Spleen (tissue), 11 donors: ENCODE measurements at regions not wholly inside any gene's neighbourhood (a gene's known extent, or its start where the extent isn't known, plus 50 kb on each side); places are given as distances from the start of the nearest gene placed in this dataset.

Source experiments
- DNase-seq: peaks from one replicate; pipeline ENCODE4 v3.0.0-alpha.2; 2020
- H3K27ac ChIP-seq, 8 donors: fragments of 200-600 bp; sonication (generic) in 7 of 8; 1 replicate in 4 of 8; 2 replicates in 4 of 8; pipeline versions ENCODE4 v1.5.0 to v1.8.0; 2016 to 2021; ENCODE audit warnings: inconsistent platforms in 4 of 8, mild to moderate bottlenecking in 4 of 8, moderate library complexity in 1 of 8
- H3K27me3 ChIP-seq, 7 donors: fragments of 200-600 bp; sonication (generic) in 6 of 7; replicated peaks in 1 of 7; 1 replicate in 4 of 7; 2 replicates in 3 of 7; pipeline versions ENCODE4 v1.5.0 to v1.8.0; 2016 to 2021; ENCODE audit warnings: inconsistent platforms in 3 of 7, mild to moderate bottlenecking in 1 of 7
- H3K36me3 ChIP-seq, 6 donors: fragments of 200-600 bp; sonication (generic) in 5 of 6; 1 replicate in 4 of 6; 2 replicates in 2 of 6; pipeline versions ENCODE4 v1.5.0 to v1.8.0; 2016 to 2021; ENCODE audit warnings: inconsistent platforms in 2 of 6
- H3K4me1 ChIP-seq, 6 donors: fragments of 200-600 bp; sonication (generic) in 5 of 6; 1 replicate in 3 of 6; 2 replicates in 3 of 6; pipeline versions ENCODE4 v1.5.0 to v1.8.0; 2016 to 2021; ENCODE audit warnings: inconsistent platforms in 3 of 6
- H3K4me3 ChIP-seq, 8 donors: fragments of 200-600 bp; sonication (generic) in 7 of 8; 1 replicate in 4 of 8; 2 replicates in 4 of 8; pipeline versions ENCODE4 v1.5.0 to v1.8.0; 2016 to 2021; ENCODE audit warnings: inconsistent platforms in 4 of 8, mild to moderate bottlenecking in 4 of 8, moderate library complexity in 2 of 8
- H3K9me3 ChIP-seq, 8 donors: fragments of 200-600 bp; sonication (generic) in 7 of 8; 1 replicate in 4 of 8; 2 replicates in 4 of 8; pipeline versions ENCODE4 v1.5.0 to v1.8.0; 2016 to 2021; ENCODE audit warnings: inconsistent platforms in 4 of 8
- CTCF ChIP-seq, 11 experiments: fragments of 200-600 bp in 7 of 11; fragments of 450-650 bp in 4 of 11; sonication (generic) in 4 of 11; IDR thresholded peaks in 8 of 11; conservative IDR thresholded peaks in 3 of 11; 1 replicate in 7 of 11; 2 replicates in 4 of 11; pipeline versions ENCODE4 v1.4.0 to v1.8.0; 2016 to 2021; ENCODE audit warnings: antibody characterized with exemption in 11 of 11, inconsistent platforms in 4 of 11, mild to moderate bottlenecking in 1 of 11
- POLR2A ChIP-seq, 3 donors: fragments of 450-650 bp; IDR thresholded peaks; one replicate each; pipeline ENCODE4 v1.5.1; 2017; ENCODE audit warnings: antibody characterized with exemption in 3 of 3, mild to moderate bottlenecking in 1 of 3
- POLR2AphosphoS5 ChIP-seq, 3 donors: sonication (generic); formaldehyde crosslinking; IDR thresholded peaks; one replicate each; pipeline ENCODE4 v1.5.1; 2017; ENCODE audit warnings: antibody characterized with exemption in 3 of 3
- WGBS, 5 donors: extraction: QIAGEN DNeasy Blood & Tissue Kit in 3 of 5; methylation state at CpG; one replicate each; pipeline versions ENCODE4 v1.1.5 to v1.1.7; 2013 to 2018; 5-methylcytosine and 5-hydroxymethylcytosine counted together
- intact Hi-C: fragments of 100-400 bp; cut with DNase I; formaldehyde crosslinking; loops from one replicate; pipeline ENCODE4 v1.15.0; 2023; ENCODE audit warnings: low total_unique reads
- donor health status: healthy with polysubstance abuse.
- donor health status: DM: no; HTN: no; CAD: no; lungs with moderate emphysema.
- donor health status: DM: no; HTN: no; CAD: no.
- donor health status: Bipolar disorder and iron deficiency.
- donor health status: healthy.
- donor health status: DM: no; HTN: no; CAD: no.
- donor health status: DM: yes; HTN: yes; CAD: no.

GRCh38 chr13:76812206-76812897 is 73.9 kb downstream of the KCTD12 start:
- Histone ChIP-seq H3K4me3 (no peak overlapping the region), H3K9me3 (peaks cover 0 to 21% (median 10%) of the 10 kb centered on the region in 8 donors), H3K27me3 (peaks cover 0 to 15% (median 0%) of the 10 kb centered on the region in 7 donors), H3K36me3 (no peaks in the 10 kb centered on the region), H3K27ac (no peak overlapping the region), H3K4me1 (peaks cover 0 to 4% (median 0%) of the 10 kb centered on the region in 6 donors)
- WGBS, 5 donors, result 71 to 84% (median 82%) methylated on average over 4 of the region's 4 CpGs
- TF ChIP-seq POLR2AphosphoS5 (IDR thresholded peaks at IDR 0.05) (no peak), POLR2A (IDR thresholded peaks at IDR 0.05) (no peak), CTCF (IDR thresholded peaks at IDR 0.05 in 8 of 11, conservative IDR thresholded peaks at IDR 0.05 in 3 of 11) (no peak)
- DNase-seq, result no peak
- intact Hi-C loops, result no loop called here

- no peak for DNase-seq
- H3K27ac ChIP-seq, result no peak overlapping the region
- TF ChIP-seq POLR2AphosphoS5 (IDR thresholded peaks at IDR 0.05), result no peak
- no peak for TF ChIP-seq CTCF (IDR thresholded peaks at IDR 0.05 in 8 of 11, conservative IDR thresholded peaks at IDR 0.05 in 3 of 11)
- no peak for TF ChIP-seq POLR2A (IDR thresholded peaks at IDR 0.05)
- no peak overlapping the region for H3K4me3 ChIP-seq
- H3K36me3 ChIP-seq, result no peaks in the 10 kb centered on the region
- H3K4me1 ChIP-seq, result peaks cover 0 to 9% (median 0%) of the 10 kb centered on the region in 6 donors
- 80 to 94% (median 88%) methylated on average over 1 of the region's 1 CpG for WGBS, 5 donors
- H3K9me3 ChIP-seq, result peaks cover 0 to 21% (median 10%) of the 10 kb centered on the region in 8 donors
- no peaks in the 10 kb centered on the region for H3K27me3 ChIP-seq
- intact Hi-C loops, result no loop called here
Measured at GRCh38 chr13:76809389-76809788, 76.8 kb downstream of the KCTD12 start.

- 68 to 89% (median 72%) methylated on average over 2 of the region's 2 CpGs for WGBS, 5 donors
- intact Hi-C loops, result no loop called here
- DNase-seq, result no peak
Measured at GRCh38 chr13:76808927-76809326, 77.3 kb downstream of the KCTD12 start.

More at GRCh38 chr13:76808927-76809326, 77.3 kb downstream of the KCTD12 start:
- Histone ChIP-seq H3K4me1 (peaks cover 0 to 11% (median 0%) of the 10 kb centered on the region in 6 donors), H3K36me3 (no peaks in the 10 kb centered on the region), H3K27ac (no peak overlapping the region), H3K27me3 (no peaks in the 10 kb centered on the region), H3K9me3 (peaks cover 0 to 21% (median 10%) of the 10 kb centered on the region in 8 donors), H3K4me3 (no peak overlapping the region)
- no peak for TF ChIP-seq POLR2A (IDR thresholded peaks at IDR 0.05)
- no peak for TF ChIP-seq CTCF (IDR thresholded peaks at IDR 0.05 in 8 of 11, conservative IDR thresholded peaks at IDR 0.05 in 3 of 11)
- TF ChIP-seq POLR2AphosphoS5 (IDR thresholded peaks at IDR 0.05), result no peak
